ENCODE measurements at regions not wholly inside any gene's neighbourhood (a gene's known extent, or its start where the extent isn't known, plus 50 kb on each side); places are given as distances from the start of the nearest gene placed in this dataset.

DNA sequence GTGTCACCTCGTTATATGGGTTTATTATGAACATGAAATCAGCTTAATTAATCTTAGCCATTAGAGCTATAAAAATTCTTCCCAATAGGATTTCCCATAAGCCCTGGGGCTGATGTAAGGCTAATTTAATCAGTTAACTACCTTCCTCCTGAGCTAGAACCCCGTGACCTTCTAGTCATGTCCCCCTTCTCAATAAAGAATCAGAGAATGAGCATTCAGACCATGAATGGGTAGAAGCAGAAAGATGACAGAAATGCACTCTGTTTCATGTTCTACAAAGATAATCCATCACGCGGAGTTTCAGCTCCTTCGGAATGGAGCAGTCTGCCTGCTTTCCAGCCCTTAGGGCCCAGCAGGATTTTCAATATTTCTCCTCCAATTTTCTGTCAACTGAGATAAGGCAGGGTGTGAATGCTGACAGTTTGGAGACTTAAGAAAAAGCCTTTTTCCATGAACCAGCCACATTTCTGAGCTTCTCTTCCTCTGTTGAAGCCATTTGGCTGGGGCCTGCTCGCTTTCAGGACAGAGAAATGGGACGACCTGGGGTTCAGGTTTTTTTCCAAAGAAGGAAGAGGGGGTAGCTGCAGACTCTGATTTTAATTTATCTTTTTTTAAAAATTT lies 211.0 kb downstream of the NEBL start:
- ATAC-seq: no peak
- TF ChIP-seq MXD4 (CRISPR knock-in tag; IDR thresholded peaks at IDR 0.05; ENCODE audit: borderline replicate concordance) (no peak), JAZF1 (CRISPR knock-in tag; IDR thresholded peaks at IDR 0.05) (no peak), TCF7 (CRISPR knock-in tag; IDR thresholded peaks at IDR 0.05; ENCODE audit: low read depth) (no peak), ZSCAN18 (CRISPR knock-in tag; IDR thresholded peaks at IDR 0.05) (no peak), NR2C2 (CRISPR knock-in tag; IDR thresholded peaks at IDR 0.05) (no peak), USF1 (CRISPR knock-in tag; IDR thresholded peaks at IDR 0.05) (no peak), KAT7 (CRISPR knock-in tag; IDR thresholded peaks at IDR 0.05; ENCODE audit: borderline replicate concordance) (no peak), ZNF532 (CRISPR knock-in tag; IDR thresholded peaks at IDR 0.05; ENCODE audit: borderline replicate concordance) (no peak), ZNF671 (CRISPR knock-in tag; IDR thresholded peaks at IDR 0.05) (no peak)
- TF ChIP-seq, protein P1, sequence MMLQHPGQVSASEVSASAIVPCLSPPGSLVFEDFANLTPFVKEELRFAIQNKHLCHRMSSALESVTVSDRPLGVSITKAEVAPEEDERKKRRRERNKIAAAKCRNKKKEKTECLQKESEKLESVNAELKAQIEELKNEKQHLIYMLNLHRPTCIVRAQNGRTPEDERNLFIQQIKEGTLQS (CRISPR knock-in tag; conservative IDR thresholded peaks at IDR 0.05): no peak
- TF ChIP-seq, protein P2, sequence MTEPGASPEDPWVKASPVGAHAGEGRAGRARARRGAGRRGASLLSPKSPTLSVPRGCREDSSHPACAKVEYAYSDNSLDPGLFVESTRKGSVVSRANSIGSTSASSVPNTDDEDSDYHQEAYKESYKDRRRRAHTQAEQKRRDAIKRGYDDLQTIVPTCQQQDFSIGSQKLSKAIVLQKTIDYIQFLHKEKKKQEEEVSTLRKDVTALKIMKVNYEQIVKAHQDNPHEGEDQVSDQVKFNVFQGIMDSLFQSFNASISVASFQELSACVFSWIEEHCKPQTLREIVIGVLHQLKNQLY (CRISPR knock-in tag; IDR thresholded peaks at IDR 0.05): no peak
- POLR2A ChIA-PET: no interaction called here
- Mint-ChIP-seq H3K4me1 (peaks cover 33% of the 10 kb centered on the region), H3K27me3 (ENCODE audit: low read depth) (no peaks in the 10 kb centered on the region; the same call in 1 of the 2 replicates), H3K36me3 (peaks cover 8% of the 10 kb centered on the region; the same call in 1 of the 2 replicates), H3K27ac (no peak overlapping the region), H3K9me3 (peaks cover 19% of the 10 kb centered on the region), H3K4me3 (no peak overlapping the region)
- DNase-seq (ENCODE audit: low spot score): no peak
- CTCF ChIA-PET: no interaction called here

DNA sequence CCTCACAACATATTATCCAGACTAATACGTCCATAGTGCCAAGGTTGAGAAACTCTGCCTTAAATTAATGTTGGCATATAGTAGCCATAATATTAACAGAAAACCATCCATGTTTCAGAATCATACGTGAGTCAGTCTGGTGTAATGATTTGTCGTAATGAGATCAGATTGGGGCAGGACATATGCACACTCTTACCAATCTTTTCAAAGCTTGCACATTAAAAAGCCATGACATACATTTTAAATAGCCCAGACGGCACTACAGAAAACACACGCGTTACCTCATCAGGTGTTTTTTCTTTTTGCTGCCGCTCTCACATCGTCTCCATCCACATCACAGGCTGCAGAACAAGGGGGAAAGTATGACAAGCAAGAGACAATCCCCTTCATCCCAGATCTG lies 211.6 kb downstream of the NEBL start:
- DNase-seq (ENCODE audit: low spot score) (no peak), ATAC-seq (no peak)
- H3K27me3 Mint-ChIP-seq (ENCODE audit: low read depth): no peaks in the 10 kb centered on the region; the same call in 1 of the 2 replicates
- H3K36me3 Mint-ChIP-seq: peaks cover 8% of the 10 kb centered on the region; the same call in 1 of the 2 replicates
- no peak overlapping the region for H3K27ac Mint-ChIP-seq
- H3K9me3 Mint-ChIP-seq: peaks cover 21% of the 10 kb centered on the region
- TF ChIP-seq TEAD4 (CRISPR knock-in tag; IDR thresholded peaks at IDR 0.05): no peak
- no peak for TF ChIP-seq ZBTB21 (CRISPR knock-in tag; IDR thresholded peaks at IDR 0.05; ENCODE audit: borderline replicate concordance)
- TF ChIP-seq FOXP4 (CRISPR knock-in tag; IDR thresholded peaks at IDR 0.05): no peak
- peaks cover 30% of the 10 kb centered on the region for H3K4me1 Mint-ChIP-seq
- ChIA-PET POLR2A (no interaction called here), CTCF (no interaction called here)
- no peak overlapping the region for H3K4me3 Mint-ChIP-seq

All from WTC11 (cell line).